Left renal pelvis (tissue), 4 donors: ENCODE measurements at regions not wholly inside any gene's neighbourhood (a gene's known extent, or its start where the extent isn't known, plus 50 kb on each side); places are given as distances from the start of the nearest gene placed in this dataset.

Source experiments
- DNase-seq, 4 donors: peaks; one replicate each; pipeline ENCODE4 v3.0.0-alpha.2; 2013; ENCODE audit warnings: low read depth in 4 of 4, low spot score in 3 of 4

DNA sequence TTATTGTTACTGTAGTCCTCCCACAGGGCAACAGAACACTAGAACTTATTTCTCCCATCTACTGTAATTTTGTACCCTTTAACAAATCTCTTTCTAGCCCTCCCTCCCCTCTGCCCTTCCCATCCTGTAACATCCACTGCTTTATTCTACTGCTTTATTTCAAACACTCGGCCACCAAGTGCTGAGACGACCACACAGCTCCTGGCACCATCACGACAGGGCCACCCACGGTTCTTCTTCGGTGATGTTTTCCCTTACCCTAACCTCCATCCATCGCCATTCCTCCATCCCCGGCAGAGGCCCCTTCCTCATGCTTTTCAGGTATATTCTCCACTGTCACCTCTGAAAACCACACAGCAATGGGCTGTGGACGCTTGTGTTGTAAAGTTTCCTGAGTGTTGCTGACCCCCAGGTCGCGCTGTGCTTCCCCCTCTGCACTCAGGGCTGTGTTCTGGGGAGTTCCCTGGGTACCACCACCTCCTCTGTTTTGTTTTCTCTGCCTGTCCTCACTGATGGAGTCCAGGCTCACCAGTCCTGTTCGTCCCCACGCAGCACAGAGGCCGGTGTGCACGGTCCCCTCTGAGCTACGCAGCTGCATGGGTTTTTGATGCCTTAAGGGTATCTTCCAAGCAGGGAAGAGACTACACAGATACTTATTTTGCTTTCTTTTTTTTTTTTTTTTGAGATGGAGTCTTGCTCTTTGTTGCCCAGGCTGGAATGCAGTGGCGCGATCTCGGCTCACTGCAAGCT lies 207.2 kb upstream of the TMEM132C start:
- no peak for DNase-seq

DNA sequence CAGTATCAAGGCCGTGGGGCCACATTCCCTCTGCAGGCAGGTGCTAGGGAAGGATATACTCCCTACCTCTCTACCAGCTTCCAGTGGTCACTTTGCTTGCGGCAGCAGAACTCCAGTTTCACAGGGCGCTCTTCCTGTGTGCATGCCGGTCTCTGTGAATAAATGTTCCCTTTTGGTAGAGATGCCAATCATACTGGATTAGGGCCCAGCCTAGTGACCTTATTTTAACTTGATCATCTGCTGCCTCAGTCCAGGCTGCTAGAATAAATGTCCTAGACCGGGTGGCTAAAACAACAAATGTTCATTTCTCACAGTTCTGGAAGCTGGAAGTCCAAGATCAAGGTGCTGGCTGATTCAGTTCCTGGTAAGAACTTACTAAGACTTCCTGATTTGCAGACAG lies 198.8 kb upstream of the TMEM132C start:
- no peak for DNase-seq

DNA sequence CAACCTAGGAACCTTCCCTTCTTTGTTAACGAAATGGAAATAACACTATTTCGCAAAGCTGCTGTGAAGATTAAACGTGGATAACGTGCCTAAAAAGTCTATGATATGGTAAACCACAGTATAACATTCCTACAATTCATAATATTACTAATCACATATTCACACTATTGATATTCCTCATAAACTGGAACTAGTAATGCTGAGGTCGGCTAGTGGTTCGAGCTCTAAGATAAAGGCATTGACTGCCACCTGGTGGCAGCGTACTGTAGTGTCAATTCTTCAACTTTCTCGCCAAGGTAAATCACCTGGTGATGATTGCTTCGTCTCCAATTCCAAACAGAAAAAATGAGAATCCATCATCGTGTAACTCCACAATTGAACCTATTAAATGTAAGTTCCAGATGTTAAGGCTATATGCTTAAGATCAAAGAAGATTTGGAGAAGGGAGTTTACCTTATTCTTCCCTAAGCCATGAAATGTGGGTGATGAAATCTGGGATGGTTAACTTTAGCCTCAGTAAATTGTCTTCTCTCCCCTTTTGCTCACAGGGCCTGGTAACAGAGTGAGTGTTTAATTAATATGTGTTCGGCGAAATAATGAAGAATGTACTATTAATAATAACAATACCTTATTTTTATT lies 197.5 kb upstream of the TMEM132C start:
- peak in 2 of 4 donors; percentile 6 to 32 for DNase-seq

DNA sequence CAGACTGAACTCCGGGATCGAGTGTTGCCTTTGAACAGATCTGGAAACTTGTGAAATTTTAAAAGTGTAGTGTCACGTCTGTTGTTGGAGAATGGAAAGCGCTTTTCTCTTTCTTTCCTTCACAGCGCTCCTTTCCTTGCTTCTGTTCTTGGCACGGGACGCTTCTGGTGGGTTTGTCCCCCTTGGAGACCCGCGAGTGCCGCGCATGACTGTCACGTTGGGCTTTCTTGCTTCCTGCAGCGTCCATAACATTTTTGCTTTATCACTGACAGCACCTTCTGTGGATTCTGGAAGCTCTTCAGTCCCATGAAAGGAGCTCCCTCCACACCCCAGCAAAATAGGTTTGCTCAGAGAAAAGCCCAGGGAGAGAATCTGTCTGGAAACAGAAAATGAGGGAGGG lies 193.0 kb upstream of the TMEM132C start:
- no peak for DNase-seq

DNA sequence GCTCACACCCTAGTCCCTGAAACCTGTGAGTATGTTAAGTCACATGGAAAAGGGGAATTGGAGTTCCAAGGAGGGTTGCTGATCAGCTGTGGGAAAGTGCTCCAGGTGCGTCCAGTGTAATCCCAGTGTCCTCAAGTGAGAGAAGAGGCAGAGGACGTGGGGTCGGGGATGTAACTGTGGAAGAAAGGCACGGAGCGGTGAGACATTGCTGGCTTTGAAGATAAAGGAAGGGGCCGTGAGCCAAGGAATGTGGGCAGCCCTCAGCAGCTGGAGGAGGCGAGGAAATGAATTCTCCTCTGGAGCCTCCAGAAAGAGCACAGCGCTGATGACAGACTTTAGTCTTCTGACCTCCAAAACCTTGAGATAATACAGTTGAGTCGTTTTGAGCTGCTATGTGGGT lies 191.6 kb upstream of the TMEM132C start:
- DNase-seq = no peak

DNA sequence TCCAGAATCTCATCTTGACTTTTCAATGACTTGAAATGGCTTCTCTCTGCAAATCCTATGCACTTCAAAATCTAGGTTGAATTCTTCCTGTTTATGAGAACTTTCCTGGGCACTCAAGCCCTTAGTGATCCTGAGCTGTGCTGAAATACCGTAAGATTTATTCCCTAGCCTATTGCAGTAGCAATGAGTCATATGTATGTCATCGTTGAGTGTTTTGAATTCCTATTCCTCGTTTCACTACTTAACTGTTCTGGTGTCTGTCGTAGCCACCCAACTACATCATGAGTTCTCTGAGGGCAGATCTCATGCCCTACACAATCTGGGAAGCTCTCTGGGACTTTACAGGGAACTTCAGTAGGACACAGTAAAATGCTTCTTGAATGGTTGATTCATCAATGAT lies 190.8 kb upstream of the TMEM132C start:
- no peak for DNase-seq

DNA sequence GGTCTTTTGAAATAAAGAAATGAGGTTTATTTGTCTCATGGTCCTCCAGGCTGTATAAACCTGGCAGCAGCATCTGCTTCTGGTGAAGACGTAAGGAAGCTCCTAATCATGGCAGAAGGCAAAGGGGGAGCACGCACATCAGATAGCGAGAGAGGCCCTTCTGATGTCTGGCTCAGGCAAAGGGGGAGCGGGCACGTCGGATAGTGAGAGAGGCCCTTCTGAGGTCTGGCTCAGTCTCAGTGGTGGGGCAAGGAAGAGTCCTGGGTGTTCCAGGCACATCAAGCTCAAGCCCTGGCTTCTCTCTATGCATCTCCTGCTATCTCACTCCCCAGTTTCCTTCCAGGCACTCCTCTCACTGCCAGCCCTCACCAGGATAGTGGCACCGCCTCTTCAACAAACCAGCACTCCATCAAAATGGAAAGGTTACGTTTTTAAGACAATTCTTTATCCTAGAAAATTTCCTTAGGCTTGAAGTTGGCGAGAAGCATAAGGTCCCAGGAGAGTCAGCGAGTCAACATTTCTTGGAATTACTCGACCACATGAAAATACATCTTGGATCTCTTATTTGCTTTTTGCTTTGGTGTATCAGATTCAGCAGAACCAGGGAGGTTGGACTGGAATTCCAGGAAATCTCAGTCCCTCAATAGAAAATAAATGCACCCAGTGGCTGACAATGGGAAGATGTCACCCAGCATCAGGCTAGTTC lies 189.6 kb upstream of the TMEM132C start:
- no peak for DNase-seq

DNA sequence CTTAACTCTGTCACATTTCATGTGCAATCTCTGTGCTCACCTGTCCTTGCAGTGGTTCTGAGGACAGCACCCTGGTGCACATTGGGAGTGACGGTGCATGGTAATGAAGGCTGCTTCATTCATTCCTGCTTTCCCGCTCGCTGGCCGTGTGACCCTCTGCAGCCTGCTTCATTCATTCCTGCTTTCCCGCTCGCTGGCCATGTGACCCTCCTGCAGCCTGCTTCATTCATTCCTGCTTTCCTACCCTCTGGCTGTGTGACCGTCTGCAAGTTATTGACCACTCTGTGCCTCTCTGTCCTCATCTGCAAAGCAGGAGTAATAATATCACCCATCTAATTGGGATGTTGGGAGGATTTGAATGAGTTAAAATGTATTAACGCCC lies 189.1 kb upstream of the TMEM132C start:
- no peak for DNase-seq

DNA sequence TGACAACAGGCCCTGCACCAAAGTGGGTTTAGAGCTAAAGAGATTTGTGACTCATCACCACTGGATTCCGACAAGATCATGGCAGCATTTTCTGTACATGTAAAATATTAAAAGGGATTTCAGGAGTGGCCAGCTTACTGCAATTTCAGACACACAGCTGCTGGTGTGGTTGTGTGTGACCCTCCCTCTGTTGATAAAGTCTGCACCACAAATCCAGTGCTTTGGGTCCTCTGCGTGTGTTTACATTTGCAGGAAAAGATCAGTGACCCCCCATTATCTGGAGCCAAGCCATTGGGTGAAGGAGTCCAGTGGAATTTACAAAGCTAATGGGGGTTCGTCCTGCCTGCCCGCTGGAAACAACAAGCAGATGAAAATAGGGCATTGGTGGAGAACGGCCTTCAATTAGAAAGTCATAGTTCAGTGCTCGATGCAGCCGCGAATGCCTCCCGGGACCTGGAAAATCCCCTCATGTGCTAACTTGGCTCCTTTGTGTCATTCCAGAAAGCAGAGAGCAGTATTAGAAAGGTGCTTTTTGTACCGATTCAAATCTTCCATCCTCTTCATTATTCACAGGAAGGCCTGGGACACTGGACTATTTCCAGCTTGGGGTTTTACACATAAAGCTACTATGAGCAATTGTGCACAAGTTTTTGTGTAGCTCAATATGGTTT lies 188.5 kb upstream of the TMEM132C start:
- DNase-seq = no peak

DNA sequence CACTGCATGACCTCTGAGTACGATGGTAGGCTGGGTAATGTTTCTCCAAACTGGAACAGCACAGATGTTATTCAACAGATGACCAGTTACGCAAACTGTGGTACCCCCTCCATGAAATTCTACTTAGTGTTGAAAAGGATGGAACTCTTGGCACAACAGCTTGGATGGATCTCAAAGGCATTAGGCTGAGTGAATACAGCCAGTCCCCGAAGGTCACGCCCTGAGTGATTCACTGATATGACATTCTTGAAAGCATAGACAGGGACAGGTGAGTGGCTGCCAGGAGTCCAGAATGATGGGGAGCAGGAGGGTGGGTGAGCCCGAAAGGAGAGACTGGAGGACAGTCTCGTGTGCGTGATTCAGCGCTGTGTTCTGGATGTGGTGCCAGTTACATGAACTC lies 187.5 kb upstream of the TMEM132C start:
- no peak for DNase-seq

DNA sequence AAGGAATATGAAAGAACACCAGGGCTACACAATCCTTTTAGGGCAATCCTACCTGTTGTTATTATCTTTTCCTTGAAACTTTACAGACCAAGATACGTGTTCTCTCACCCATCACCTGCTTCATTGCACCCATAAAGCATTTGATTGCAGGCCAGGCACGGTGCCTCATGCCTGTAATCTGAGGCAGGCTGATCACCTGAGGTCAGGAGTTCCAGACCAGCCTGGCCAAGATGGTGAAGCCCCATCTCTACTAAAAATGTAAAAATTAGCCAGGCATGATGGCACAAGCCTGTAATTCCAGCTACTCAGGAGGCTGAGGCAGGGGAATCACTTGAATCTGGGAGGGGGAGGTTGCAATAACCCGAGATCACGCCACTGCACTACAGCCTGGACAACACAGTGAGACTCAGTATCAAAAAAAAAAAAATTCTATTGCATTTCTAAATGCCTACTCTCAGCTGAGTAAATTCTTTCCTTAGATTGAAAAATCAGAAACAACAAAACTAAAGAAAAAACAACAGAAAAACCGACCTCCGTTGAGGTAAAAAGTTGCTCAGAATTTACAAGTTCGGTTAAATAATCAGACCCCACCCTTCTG lies 183.7 kb upstream of the TMEM132C start:
- no peak for DNase-seq

DNA sequence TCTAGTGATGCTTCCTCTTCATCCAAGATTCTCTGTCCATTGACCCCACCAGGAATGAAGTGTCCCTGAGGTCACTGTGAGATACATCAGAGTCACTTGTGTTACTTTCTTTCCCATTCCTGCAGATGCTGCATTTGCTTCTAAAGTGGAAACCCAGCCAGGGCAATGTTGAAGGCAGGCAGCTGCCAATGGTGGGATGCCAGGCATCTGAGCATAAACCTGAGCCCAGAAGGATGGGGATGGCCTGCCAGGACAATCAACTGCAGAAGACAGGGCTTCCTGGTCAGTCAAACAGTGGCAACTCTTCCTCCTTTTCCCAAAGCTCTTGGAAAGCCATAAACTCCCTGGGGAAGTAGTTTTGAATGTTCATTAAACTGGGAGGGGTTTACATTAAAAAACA lies 178.0 kb upstream of the TMEM132C start:
- no peak for DNase-seq

DNA sequence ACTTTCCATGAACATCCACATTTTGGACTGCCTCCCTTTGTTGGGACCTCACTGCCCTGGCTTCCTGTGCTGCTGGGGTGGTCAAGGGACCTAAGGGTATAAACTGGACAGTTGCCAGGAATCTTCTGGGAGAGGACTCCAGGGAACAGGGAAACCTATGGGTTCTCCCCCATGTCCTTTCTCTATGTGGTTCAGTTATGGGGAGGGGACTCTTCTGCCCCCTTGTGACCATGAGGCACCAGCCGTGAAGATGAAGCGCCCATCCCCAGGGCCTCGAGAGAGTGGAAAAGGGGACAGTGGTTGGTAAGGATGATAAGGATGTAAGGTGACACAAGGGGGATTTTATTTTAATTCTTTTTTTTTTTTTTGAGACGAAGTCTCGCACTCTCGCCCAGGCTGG lies 177.0 kb upstream of the TMEM132C start:
- DNase-seq = no peak

DNA sequence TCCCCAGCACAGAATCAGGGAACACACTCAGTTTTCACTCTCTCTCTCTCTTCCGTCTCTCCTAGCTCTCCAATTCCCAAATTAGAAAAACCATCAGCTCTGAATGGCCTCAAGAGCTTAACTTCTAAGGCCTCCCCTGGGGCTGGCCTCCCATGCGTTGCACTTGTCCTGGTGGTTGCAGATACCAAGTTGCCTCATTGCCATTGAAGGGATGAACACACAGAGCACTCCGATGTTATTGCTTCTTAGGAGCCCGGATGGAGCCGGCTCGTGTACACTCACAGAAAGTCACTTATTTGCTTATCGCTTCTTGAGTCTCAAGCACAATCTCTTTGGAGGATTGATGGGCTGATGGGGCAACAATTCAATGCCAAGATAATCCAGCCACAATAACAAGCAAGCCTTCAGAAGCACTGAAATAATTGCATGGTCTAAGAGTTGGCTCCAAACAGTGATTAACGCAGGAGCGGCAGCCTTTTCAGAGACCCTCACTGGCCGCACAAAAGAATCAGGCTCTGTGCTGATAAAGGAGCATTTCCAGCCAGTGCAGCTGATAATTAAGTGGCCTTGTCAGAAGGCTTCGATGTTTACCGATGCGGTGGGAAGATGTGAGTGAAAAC lies 175.8 kb upstream of the TMEM132C start:
- no peak for DNase-seq

DNA sequence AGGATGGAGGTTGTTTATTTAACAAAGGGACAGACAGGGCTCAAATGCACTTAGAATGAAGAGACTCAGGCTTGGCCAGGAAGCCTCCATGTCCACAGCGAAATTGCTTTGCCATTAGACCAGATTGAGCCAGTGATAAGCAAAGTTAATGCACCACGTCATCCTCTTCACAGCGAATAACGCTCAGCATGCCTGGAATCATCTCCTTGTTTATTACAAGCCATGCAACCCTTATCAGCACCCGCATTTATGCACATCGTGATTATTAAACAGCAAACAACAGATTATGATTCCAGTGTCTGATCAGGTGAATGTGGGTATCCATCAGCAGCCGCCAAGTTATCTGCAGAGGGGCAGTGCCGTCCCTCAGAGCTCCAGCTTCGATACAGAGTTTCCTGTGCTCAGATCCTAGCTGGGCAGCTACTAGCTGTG lies 175.0 kb upstream of the TMEM132C start:
- DNase-seq = no peak

DNA sequence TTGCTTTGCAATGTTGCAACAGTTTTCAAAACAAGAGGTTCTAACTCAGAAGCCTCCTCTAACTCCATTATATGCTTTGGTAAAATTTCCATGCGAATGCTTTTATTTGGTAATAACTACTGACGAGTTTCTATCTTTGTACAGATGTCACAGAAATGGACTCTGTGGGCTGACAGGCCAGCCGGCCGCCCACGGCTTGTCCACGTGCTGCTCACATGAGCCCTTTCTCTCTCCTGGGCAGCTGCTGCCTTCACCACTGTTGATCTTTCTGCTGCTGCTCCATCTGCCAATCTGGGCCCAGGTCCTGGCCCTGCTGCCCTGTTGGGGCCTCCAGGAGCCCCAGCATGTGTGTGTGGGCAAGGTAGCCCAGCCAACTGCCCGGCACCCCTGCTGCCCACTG lies 168.2 kb upstream of the TMEM132C start:
- no peak for DNase-seq

DNA sequence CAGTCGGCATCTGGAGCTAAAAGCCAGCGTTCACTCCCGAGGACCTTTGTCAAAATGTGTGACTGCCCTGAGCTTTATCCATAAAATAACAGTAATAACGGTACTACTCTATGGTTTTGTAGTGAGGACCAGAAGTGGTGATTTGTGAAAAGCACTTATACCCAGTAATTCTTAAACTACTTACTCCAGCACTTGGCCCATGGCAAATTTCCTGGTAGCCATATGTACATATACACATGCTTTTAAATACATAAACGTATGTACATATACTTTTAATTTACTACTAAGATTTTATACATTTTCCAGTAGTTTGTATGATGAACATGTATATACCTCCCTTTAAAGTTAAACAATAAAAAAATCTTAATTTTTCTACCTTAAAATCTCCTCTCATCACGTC lies 163.8 kb upstream of the TMEM132C start:
- no peak for DNase-seq

DNA sequence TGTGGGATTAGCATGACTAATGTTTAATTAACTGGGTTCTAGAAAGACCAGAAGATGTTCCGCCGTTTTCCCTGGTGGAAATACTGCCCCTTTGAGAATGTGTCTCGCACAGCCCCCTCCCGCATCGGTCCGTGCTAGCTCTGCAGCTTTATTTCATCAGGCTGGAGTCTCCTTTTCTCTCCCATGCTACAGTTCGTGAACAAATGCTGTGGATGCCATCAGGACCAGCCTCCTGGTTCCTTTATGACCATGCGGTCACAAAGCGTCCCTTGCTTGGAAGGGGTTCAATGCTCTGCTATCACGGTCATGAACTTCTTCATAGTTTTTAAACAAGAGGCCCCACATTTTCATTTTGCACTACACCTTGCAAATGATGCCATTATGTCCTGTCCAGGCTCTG lies 157.7 kb upstream of the TMEM132C start:
- DNase-seq = no peak

DNA sequence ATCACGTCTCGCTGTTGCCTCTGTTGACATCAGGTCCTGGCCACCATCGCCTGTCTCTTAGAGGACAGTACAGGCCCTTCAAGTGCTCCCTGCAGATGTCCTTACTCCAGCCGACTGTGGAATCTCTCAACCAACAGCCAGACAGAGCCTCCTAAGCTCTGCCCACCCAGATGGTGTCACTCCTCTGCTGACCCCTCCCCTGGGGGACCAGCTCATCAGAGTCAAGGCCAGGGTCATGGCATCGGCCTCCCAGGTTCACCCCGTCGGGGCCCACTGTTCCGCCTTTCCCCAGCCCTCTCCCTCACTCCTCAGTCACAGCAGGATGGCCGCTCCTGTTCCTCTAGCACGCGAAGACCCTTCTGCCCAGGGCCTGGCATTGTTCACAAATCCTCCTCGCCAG lies 157.3 kb upstream of the TMEM132C start:
- no peak for DNase-seq

DNA sequence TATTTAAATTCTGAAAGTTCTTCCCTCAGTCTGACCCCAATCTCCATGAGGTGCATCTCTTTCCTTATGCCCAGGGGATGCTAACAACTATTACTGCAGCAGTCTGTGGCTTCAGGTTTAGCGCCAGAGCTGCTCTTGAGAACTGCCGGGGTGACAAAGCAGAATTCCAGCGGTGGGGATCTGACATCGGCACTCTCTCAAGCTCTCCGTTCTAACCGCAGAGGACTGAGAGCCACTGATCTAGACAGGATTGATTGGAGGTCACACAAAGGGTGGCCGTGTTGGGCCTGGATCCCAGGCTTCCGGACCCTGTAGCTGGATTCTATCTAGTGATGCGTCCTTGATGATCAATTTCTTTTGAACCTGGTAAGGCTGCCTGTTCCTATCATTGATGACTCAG lies 155.6 kb upstream of the TMEM132C start:
- DNase-seq = no peak

DNA sequence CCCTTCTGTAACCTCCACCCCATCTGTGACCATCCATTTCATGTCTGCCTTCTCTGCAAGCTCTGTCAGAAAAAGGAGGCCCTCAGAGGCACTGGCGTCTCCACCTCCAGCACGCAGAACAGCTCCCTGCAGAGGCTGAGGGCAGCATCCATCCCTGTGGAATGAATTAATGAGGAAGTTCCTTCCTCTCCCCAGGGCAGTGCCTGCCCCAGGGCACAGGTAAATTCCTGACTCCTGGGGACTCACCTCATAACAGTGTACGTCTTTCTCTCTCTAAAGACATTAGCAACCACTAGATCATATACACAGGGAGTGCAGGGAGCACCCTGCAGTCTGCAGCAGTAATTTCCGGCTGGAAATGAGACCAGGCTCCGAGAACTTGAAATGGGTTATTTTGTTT lies 155.0 kb upstream of the TMEM132C start:
- DNase-seq = no peak
